ENCODE measurements at regions not wholly inside any gene's neighbourhood (a gene's known extent, or its start where the extent isn't known, plus 50 kb on each side); places are given as distances from the start of the nearest gene placed in this dataset.
"Not testable (repeated sequence)": the region's sequence is repeated elsewhere in the genome, so short reads cannot be mapped to it uniquely, and the experiment has no call there.

DNA sequence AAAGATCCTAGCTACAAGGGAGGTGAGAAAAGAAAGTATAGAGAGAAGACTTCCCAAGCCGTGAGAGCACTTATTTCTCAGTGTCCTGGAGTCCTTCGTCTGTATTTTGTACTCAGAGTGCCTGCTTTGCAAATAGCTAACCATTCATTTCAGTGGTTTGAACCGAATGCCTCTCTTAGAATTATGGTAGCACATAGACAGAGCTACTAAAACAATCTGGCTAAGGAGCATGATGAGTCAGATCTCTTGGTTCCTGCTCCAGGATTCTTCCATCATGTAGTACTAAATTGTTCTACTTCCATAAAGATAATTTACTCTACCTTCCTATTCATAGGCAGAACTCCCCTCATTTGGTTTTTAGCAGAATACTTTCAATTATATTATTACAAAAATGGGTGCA lies 946.6 kb downstream of the STIM2 start:
- Histone ChIP-seq H3K9me3 (ENCODE audit: control insufficient read depth in 5 of 5, low read length in 5 of 5) (no peaks in the 10 kb centered on the region), H3K9ac (ENCODE audit: low read length in 5 of 5) (no peak overlapping the region), H3K4me1 (ENCODE audit: control insufficient read depth in 5 of 5, insufficient read depth in 5 of 5, low read length in 5 of 5) (no peaks in the 10 kb centered on the region), H3K27me3 (ENCODE audit: control insufficient read depth in 5 of 5, insufficient read depth in 4 of 5, low read length in 5 of 5) (peaks cover 0 to 3% (median 0%) of the 10 kb centered on the region in 5 donors), H3K36me3 (ENCODE audit: control insufficient read depth in 5 of 5, insufficient read depth in 5 of 5, low read length in 5 of 5) (no peaks in the 10 kb centered on the region), H3K4me3 (ENCODE audit: low read depth in 1 of 5, low read length in 5 of 5) (no peak overlapping the region), H3K27ac (ENCODE audit: low read depth, low read length) (no peak overlapping the region)

DNA sequence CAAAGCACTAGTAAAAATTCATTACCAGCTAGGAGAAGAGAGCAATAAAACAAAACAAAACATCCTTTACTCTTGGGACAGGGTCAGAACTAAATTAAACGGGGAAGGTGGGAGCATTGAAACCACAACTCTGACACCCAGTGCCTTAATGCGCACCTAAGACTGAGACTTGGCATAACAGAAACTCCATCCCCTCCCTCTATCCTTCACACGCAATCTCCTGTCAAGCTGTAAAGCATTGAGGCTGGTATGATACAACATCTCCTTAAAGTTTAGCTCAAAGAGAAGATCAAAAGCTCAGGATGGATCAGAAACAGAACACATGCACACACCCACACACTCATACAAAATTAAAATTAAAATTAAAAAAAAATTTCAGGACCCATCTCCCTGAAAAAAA lies 951.3 kb downstream of the STIM2 start:
- Histone ChIP-seq H3K27ac (ENCODE audit: low read depth, low read length) (no peak overlapping the region), H3K4me1 (ENCODE audit: control insufficient read depth in 5 of 5, insufficient read depth in 5 of 5, low read length in 5 of 5) (no peaks in the 10 kb centered on the region), H3K36me3 (ENCODE audit: control insufficient read depth in 5 of 5, insufficient read depth in 5 of 5, low read length in 5 of 5) (no peaks in the 10 kb centered on the region), H3K9me3 (ENCODE audit: control insufficient read depth in 5 of 5, low read length in 5 of 5) (no peaks in the 10 kb centered on the region), H3K27me3 (ENCODE audit: control insufficient read depth in 5 of 5, insufficient read depth in 4 of 5, low read length in 5 of 5) (peaks cover 0 to 3% (median 0%) of the 10 kb centered on the region in 5 donors), H3K9ac (ENCODE audit: low read length in 5 of 5) (no peak overlapping the region), H3K4me3 (ENCODE audit: low read depth in 1 of 5, low read length in 5 of 5) (no peak overlapping the region)

DNA sequence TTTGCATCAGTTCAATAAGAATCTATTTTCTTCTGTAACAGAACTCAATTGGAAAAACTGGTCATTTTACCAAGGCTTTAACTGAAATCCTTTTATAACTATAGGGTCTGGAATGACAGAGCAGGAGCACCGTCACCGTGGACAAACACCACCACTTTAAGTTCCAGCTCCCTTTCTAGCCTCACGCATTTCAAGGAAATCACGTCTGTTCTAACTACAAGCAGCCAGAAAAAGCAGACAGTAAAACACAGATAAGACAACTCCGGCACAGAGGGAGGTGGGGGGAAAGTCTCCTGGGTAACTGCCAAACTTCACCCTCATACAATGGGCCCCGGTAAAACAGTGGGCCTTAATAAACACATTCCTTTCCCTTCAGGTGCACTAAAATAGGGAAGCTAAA lies 952.6 kb downstream of the STIM2 start:
- H3K4me1 ChIP-seq (ENCODE audit: control insufficient read depth in 5 of 5, insufficient read depth in 5 of 5, low read length in 5 of 5); H3K27ac ChIP-seq (ENCODE audit: low read depth, low read length); H3K36me3 ChIP-seq (ENCODE audit: control insufficient read depth in 5 of 5, insufficient read depth in 5 of 5, low read length in 5 of 5); H3K9ac ChIP-seq (ENCODE audit: low read length in 5 of 5); H3K27me3 ChIP-seq (ENCODE audit: control insufficient read depth in 5 of 5, insufficient read depth in 4 of 5, low read length in 5 of 5); H3K9me3 ChIP-seq (ENCODE audit: control insufficient read depth in 5 of 5, low read length in 5 of 5); H3K4me3 ChIP-seq (ENCODE audit: low read depth in 1 of 5, low read length in 5 of 5): not testable (repeated sequence)

DNA sequence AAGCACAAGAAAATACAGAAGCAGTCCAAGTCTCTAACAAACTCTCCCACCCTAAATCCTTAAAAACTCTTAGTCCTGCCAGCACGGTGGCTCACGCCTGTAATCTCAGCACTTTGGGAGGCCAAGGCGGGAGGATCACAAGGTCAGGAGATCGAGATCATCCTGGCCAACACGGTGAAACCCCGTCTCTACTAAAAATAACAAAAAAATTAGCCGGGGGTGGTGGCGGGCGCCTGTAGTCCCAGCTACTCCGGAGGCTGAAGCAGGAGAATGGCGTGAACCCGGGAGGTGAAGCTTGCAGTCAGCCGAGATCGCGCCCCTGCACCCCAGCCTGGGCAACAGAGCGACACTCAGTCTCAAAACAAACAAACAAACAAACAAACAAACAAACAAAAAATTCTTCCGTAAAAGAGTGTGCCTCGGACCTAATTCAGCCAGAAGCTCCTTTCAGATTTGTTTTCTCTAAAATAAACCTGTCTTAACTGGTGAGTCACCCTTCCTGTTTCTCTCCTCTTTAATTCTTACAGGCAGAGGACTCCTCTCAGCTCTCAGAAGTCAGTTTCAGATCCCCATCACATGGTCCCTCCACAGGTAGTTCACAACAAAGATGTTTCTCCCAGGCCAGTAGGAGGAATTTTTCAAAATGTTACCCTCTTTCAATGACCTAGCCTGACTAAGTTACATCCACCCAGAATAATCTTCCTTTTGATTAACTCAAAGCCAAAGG lies 953.2 kb downstream of the STIM2 start:
- H3K27me3 ChIP-seq (ENCODE audit: control insufficient read depth in 5 of 5, insufficient read depth in 4 of 5, low read length in 5 of 5); H3K9me3 ChIP-seq (ENCODE audit: control insufficient read depth in 5 of 5, low read length in 5 of 5); H3K36me3 ChIP-seq (ENCODE audit: control insufficient read depth in 5 of 5, insufficient read depth in 5 of 5, low read length in 5 of 5); H3K4me1 ChIP-seq (ENCODE audit: control insufficient read depth in 5 of 5, insufficient read depth in 5 of 5, low read length in 5 of 5); H3K9ac ChIP-seq (ENCODE audit: low read length in 5 of 5); H3K27ac ChIP-seq (ENCODE audit: low read depth, low read length); H3K4me3 ChIP-seq (ENCODE audit: low read depth in 1 of 5, low read length in 5 of 5): not testable (repeated sequence)

DNA sequence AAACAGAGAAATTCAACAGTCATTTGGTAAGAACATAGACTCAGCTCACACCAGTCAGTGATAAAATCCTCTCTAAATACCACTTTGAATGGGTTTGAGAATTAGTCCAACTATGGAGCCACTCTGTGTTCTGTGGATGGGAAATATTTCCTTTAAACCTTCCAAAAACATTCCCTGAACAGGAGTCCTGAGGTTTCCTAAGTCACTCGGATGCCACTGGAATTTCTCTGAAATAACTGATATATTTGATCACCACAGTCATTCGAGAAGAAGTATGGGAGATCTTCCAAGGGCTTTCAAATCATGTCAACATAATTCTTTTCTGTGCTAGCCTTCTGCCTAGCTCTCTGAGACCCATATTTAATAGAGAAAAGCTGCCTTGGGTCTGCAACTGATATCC lies 958.6 kb downstream of the STIM2 start:
- no peak overlapping the region for H3K9ac ChIP-seq (ENCODE audit: low read length in 5 of 5)
- no peak overlapping the region for H3K4me3 ChIP-seq (ENCODE audit: low read depth in 1 of 5, low read length in 5 of 5)
- H3K4me1 ChIP-seq (ENCODE audit: control insufficient read depth in 5 of 5, insufficient read depth in 5 of 5, low read length in 5 of 5), result no peaks in the 10 kb centered on the region
- no peak overlapping the region for H3K27ac ChIP-seq (ENCODE audit: low read depth, low read length)
- peaks cover 0 to 3% (median 0%) of the 10 kb centered on the region in 5 donors for H3K9me3 ChIP-seq (ENCODE audit: control insufficient read depth in 5 of 5, low read length in 5 of 5)
- no peaks in the 10 kb centered on the region for H3K36me3 ChIP-seq (ENCODE audit: control insufficient read depth in 5 of 5, insufficient read depth in 5 of 5, low read length in 5 of 5)
- H3K27me3 ChIP-seq (ENCODE audit: control insufficient read depth in 5 of 5, insufficient read depth in 4 of 5, low read length in 5 of 5), result no peaks in the 10 kb centered on the region

DNA sequence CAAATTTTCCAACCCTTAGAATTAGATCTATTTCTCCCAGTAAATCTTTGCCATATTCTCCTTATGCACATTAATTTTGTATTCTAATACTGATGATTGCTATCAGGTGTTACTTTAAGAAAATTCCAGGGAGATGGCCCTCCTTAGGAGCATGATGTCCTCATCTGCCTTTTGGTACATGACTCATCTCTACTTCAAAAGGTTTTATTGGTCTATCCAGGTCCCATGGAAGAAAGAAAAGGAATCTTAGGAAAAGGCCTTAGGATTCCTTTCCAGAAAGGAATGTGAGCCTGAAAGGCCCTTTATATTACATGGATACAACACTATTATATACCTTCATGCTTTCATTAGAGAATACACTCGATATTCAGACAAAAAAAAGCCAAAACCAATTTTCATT lies 968.2 kb downstream of the STIM2 start:
- H3K36me3 ChIP-seq (ENCODE audit: control insufficient read depth in 5 of 5, insufficient read depth in 5 of 5, low read length in 5 of 5), result no peaks in the 10 kb centered on the region
- no peak overlapping the region for H3K9ac ChIP-seq (ENCODE audit: low read length in 5 of 5)
- no peaks in the 10 kb centered on the region for H3K4me1 ChIP-seq (ENCODE audit: control insufficient read depth in 5 of 5, insufficient read depth in 5 of 5, low read length in 5 of 5)
- no peaks in the 10 kb centered on the region for H3K9me3 ChIP-seq (ENCODE audit: control insufficient read depth in 5 of 5, low read length in 5 of 5)
- H3K4me3 ChIP-seq (ENCODE audit: low read depth in 1 of 5, low read length in 5 of 5), result no peak overlapping the region
- no peaks in the 10 kb centered on the region for H3K27me3 ChIP-seq (ENCODE audit: control insufficient read depth in 5 of 5, insufficient read depth in 4 of 5, low read length in 5 of 5)
- no peak overlapping the region for H3K27ac ChIP-seq (ENCODE audit: low read depth, low read length)

DNA sequence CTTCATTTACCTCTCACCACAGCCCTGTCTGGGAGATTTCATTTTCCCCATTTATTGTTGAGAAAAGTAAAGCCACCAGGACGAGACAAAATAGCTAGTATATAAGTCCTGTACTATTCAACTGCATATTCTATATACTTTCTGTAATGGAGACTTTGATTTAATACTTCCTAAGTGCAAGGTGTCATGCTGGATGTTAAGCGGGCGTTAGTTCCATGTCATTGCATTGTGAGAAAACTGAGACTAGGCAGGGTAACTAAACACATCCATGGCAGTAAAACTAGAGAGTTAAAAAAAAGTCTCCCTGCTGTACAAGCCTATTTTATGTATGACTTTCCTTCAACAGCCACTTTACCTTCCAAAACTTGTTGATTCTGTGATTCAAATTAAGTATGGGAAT lies 969.6 kb downstream of the STIM2 start:
- Histone ChIP-seq H3K9ac (ENCODE audit: low read length in 5 of 5) (no peak overlapping the region), H3K36me3 (ENCODE audit: control insufficient read depth in 5 of 5, insufficient read depth in 5 of 5, low read length in 5 of 5) (no peaks in the 10 kb centered on the region), H3K27me3 (ENCODE audit: control insufficient read depth in 5 of 5, insufficient read depth in 4 of 5, low read length in 5 of 5) (no peaks in the 10 kb centered on the region), H3K27ac (ENCODE audit: low read depth, low read length) (no peak overlapping the region), H3K4me3 (ENCODE audit: low read depth in 1 of 5, low read length in 5 of 5) (no peak overlapping the region), H3K9me3 (ENCODE audit: control insufficient read depth in 5 of 5, low read length in 5 of 5) (no peaks in the 10 kb centered on the region), H3K4me1 (ENCODE audit: control insufficient read depth in 5 of 5, insufficient read depth in 5 of 5, low read length in 5 of 5) (no peaks in the 10 kb centered on the region)

DNA sequence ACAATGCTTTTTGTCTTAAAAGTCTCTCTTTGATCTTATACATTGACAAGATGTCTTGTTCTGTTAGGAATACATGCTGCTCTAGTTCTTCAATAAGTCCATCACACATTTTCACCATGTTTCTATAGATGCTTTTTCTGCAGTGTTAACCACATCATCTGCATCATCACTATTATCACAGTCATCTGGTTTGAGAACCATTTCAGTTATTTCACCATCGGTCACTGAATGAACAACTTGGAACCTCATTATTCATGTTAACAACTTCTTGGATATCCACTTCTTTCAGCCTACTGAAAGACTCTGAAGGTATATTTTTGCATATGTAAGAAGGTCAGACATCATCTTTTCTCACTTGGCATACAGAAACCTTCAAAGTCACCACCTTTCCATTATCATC lies 975.2 kb downstream of the STIM2 start:
- no peaks in the 10 kb centered on the region for H3K27me3 ChIP-seq (ENCODE audit: control insufficient read depth in 5 of 5, insufficient read depth in 4 of 5, low read length in 5 of 5)
- H3K9me3 ChIP-seq (ENCODE audit: control insufficient read depth in 5 of 5, low read length in 5 of 5), result no peaks in the 10 kb centered on the region
- H3K36me3 ChIP-seq (ENCODE audit: control insufficient read depth in 5 of 5, insufficient read depth in 5 of 5, low read length in 5 of 5), result no peaks in the 10 kb centered on the region
- no peak overlapping the region for H3K9ac ChIP-seq (ENCODE audit: low read length in 5 of 5)
- H3K4me1 ChIP-seq (ENCODE audit: control insufficient read depth in 5 of 5, insufficient read depth in 5 of 5, low read length in 5 of 5), result no peaks in the 10 kb centered on the region
- no peak overlapping the region for H3K27ac ChIP-seq (ENCODE audit: low read depth, low read length)
- H3K4me3 ChIP-seq (ENCODE audit: low read depth in 1 of 5, low read length in 5 of 5), result no peak overlapping the region

DNA sequence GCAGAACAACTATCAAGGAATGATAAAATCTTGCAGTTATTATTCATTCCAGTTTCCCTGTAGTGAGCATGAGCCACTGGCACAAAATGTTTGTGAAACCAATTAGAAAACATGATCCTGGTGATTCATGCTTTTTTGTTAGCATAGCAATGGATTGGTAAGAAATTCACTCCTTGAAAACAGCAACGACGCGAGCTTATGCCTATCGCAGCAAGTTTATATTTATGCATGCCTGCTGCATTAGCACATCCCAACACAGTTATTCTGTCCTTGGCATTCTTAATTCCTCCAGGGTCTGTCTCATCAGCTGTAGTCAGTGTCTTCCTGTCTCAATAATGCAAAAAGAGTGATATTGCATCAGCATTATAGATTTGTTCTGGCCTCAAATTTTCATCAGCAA lies 975.9 kb downstream of the STIM2 start:
- Histone ChIP-seq H3K27me3 (ENCODE audit: control insufficient read depth in 5 of 5, insufficient read depth in 4 of 5, low read length in 5 of 5) (no peaks in the 10 kb centered on the region), H3K4me1 (ENCODE audit: control insufficient read depth in 5 of 5, insufficient read depth in 5 of 5, low read length in 5 of 5) (no peaks in the 10 kb centered on the region), H3K27ac (ENCODE audit: low read depth, low read length) (no peak overlapping the region), H3K36me3 (ENCODE audit: control insufficient read depth in 5 of 5, insufficient read depth in 5 of 5, low read length in 5 of 5) (no peaks in the 10 kb centered on the region), H3K9me3 (ENCODE audit: control insufficient read depth in 5 of 5, low read length in 5 of 5) (no peaks in the 10 kb centered on the region), H3K4me3 (ENCODE audit: low read depth in 1 of 5, low read length in 5 of 5) (no peak overlapping the region), H3K9ac (ENCODE audit: low read length in 5 of 5) (no peak overlapping the region)

DNA sequence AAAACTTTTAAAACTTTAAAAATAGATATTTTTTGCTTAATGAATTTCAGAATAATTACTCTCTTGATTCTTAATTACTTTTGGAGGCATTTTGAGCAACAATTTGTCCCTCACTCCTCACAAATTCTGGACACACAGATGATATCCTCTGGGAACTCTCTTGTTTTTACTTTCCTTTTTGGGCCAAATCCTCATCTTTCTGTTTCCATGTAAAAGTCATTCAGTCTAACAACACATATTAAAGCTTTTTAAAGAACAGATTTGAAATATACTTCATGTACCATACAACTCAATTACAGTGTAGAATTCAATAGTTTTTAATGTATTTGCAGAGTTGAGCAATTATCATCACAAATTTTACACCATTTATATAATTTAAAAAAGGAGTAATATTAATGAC lies 983.1 kb downstream of the STIM2 start:
- Histone ChIP-seq H3K36me3 (ENCODE audit: control insufficient read depth in 5 of 5, insufficient read depth in 5 of 5, low read length in 5 of 5) (no peaks in the 10 kb centered on the region), H3K27ac (ENCODE audit: low read depth, low read length) (no peak overlapping the region), H3K4me1 (ENCODE audit: control insufficient read depth in 5 of 5, insufficient read depth in 5 of 5, low read length in 5 of 5) (no peaks in the 10 kb centered on the region), H3K27me3 (ENCODE audit: control insufficient read depth in 5 of 5, insufficient read depth in 4 of 5, low read length in 5 of 5) (no peaks in the 10 kb centered on the region), H3K9ac (ENCODE audit: low read length in 5 of 5) (no peak overlapping the region), H3K9me3 (ENCODE audit: control insufficient read depth in 5 of 5, low read length in 5 of 5) (no peaks in the 10 kb centered on the region), H3K4me3 (ENCODE audit: low read depth in 1 of 5, low read length in 5 of 5) (no peak overlapping the region)

DNA sequence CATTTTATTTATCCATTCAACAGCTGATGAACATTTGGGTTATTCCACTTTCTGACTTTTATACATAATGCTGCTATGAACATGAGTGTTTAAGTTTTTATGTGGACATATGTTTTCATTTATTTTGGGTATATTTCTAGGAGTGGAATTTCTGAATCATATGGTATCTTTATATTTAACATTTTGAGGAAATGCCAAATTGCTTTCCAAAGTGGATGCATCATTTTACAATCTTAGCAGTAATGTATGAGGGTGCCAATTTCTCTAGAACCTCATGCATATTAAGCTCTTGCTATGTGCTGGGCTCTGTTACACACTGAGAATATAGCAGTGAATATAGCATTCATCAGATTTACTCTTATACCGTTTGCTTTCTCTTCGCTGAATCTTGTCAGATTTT lies 983.7 kb downstream of the STIM2 start:
- Histone ChIP-seq H3K27ac (ENCODE audit: low read depth, low read length) (no peak overlapping the region), H3K9me3 (ENCODE audit: control insufficient read depth in 5 of 5, low read length in 5 of 5) (no peaks in the 10 kb centered on the region), H3K9ac (ENCODE audit: low read length in 5 of 5) (no peak overlapping the region), H3K4me1 (ENCODE audit: control insufficient read depth in 5 of 5, insufficient read depth in 5 of 5, low read length in 5 of 5) (no peaks in the 10 kb centered on the region), H3K27me3 (ENCODE audit: control insufficient read depth in 5 of 5, insufficient read depth in 4 of 5, low read length in 5 of 5) (no peaks in the 10 kb centered on the region), H3K36me3 (ENCODE audit: control insufficient read depth in 5 of 5, insufficient read depth in 5 of 5, low read length in 5 of 5) (no peaks in the 10 kb centered on the region), H3K4me3 (ENCODE audit: low read depth in 1 of 5, low read length in 5 of 5) (no peak overlapping the region)
